ENCODE measurements at regions not wholly inside any gene's neighbourhood (a gene's known extent, or its start where the extent isn't known, plus 50 kb on each side); places are given as distances from the start of the nearest gene placed in this dataset.

DNA sequence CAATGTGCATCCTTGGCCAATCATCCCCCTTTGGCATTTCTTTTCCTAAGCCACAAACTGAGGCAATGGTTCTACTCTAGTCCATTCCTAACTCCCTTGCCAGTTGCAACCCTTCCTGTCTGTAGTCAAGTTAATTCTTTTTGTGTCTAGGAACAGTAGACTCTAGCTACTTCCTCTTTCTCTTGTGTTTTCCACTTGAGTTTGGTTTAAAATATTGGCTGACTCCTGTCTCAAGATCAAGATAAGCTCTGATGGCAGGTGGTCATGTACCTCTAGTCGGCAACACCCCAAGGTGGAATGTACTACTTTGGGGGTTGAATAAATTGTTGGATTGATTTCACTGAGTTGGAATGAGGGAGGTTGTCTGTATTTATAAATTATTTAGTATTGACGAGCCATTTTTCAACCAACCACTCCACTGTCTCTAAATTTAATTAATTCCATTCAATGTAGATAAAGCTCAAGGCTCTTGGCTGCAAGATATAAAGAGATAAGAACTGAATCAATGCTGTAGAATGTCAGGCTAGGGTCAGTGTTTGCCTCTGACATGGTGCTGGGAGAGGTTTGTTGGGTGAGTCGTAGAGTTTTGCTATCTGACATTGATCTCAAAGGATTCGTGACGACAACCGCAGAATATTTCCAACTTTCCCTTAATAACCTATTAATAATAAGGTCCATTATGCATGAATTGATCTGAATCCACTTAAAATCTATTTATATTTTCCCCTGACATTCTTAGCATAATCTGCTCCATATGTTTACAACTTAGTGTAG is 188.7 kb upstream of the APCDD1 start:
- Histone ChIP-seq H2AFZ (ENCODE audit: low read length) (no peak overlapping the region), H3K27ac (ENCODE audit: low read length) (no peak overlapping the region), H3K9ac (ENCODE audit: low read length) (no peak overlapping the region), H3K79me2 (ENCODE audit: low read length) (no peaks in the 10 kb centered on the region), H4K20me1 (ENCODE audit: insufficient read depth, low read length) (no peaks in the 10 kb centered on the region), H3K9me2 (replicated peaks; ENCODE audit: insufficient read depth, low read length) (no peaks in the 10 kb centered on the region), H3F3A (ENCODE audit: insufficient read depth, low read length) (no peaks in the 10 kb centered on the region), H3K4me3 (ENCODE audit: low read length) (no peak overlapping the region), H3K4me1 (ENCODE audit: low read length) (no peaks in the 10 kb centered on the region), H3K27me3 (replicated peaks; ENCODE audit: insufficient read depth, low read length) (no peaks in the 10 kb centered on the region), H3K36me3 (replicated peaks; ENCODE audit: insufficient read depth, low read length) (no peaks in the 10 kb centered on the region), H3K9me3 (replicated peaks; ENCODE audit: insufficient read depth, low read length) (no peaks in the 10 kb centered on the region), H3K4me2 (ENCODE audit: low read depth, low read length) (no peak overlapping the region)
- TF ChIP-seq EZH2 (optimal IDR thresholded peaks at IDR 0.05; ENCODE audit: low read depth, low read length) (no peak), EZH2phosphoT487 (IDR thresholded peaks at IDR 0.05; ENCODE audit: low read length) (no peak)
- TF ChIP-seq, protein P1, sequence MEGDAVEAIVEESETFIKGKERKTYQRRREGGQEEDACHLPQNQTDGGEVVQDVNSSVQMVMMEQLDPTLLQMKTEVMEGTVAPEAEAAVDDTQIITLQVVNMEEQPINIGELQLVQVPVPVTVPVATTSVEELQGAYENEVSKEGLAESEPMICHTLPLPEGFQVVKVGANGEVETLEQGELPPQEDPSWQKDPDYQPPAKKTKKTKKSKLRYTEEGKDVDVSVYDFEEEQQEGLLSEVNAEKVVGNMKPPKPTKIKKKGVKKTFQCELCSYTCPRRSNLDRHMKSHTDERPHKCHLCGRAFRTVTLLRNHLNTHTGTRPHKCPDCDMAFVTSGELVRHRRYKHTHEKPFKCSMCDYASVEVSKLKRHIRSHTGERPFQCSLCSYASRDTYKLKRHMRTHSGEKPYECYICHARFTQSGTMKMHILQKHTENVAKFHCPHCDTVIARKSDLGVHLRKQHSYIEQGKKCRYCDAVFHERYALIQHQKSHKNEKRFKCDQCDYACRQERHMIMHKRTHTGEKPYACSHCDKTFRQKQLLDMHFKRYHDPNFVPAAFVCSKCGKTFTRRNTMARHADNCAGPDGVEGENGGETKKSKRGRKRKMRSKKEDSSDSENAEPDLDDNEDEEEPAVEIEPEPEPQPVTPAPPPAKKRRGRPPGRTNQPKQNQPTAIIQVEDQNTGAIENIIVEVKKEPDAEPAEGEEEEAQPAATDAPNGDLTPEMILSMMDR (IDR thresholded peaks at IDR 0.05; ENCODE audit: low read length), result no peak
- DNase-seq, result no peak

DNA sequence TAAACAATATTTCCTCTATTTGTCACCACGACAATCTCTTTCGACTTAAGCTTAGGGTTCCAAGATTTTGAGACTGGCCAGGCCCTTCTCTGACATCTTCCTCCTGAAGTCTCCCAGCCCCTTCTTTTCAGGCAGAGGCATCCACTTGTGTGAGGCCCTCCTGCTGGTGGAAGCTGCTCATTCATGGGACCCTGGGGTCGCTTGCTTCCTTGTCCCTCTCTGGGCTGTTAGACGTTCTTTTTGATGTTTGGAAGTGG is 188.2 kb upstream of the APCDD1 start:
- Histone ChIP-seq H3K4me2 (ENCODE audit: low read depth, low read length) (no peak overlapping the region), H3K79me2 (ENCODE audit: low read length) (no peaks in the 10 kb centered on the region), H2AFZ (ENCODE audit: low read length) (no peak overlapping the region), H3K9ac (ENCODE audit: low read length) (no peak overlapping the region), H3K4me3 (ENCODE audit: low read length) (no peak overlapping the region), H3F3A (ENCODE audit: insufficient read depth, low read length) (no peaks in the 10 kb centered on the region), H3K27ac (ENCODE audit: low read length) (no peak overlapping the region), H3K36me3 (replicated peaks; ENCODE audit: insufficient read depth, low read length) (no peaks in the 10 kb centered on the region), H3K9me3 (replicated peaks; ENCODE audit: insufficient read depth, low read length) (no peaks in the 10 kb centered on the region), H3K4me1 (ENCODE audit: low read length) (no peaks in the 10 kb centered on the region), H3K9me2 (replicated peaks; ENCODE audit: insufficient read depth, low read length) (no peaks in the 10 kb centered on the region), H4K20me1 (ENCODE audit: insufficient read depth, low read length) (no peaks in the 10 kb centered on the region), H3K27me3 (replicated peaks; ENCODE audit: insufficient read depth, low read length) (no peaks in the 10 kb centered on the region)
- TF ChIP-seq, protein P1 (IDR thresholded peaks at IDR 0.05; ENCODE audit: low read length), result no peak
- TF ChIP-seq EZH2phosphoT487 (IDR thresholded peaks at IDR 0.05; ENCODE audit: low read length), result no peak
- TF ChIP-seq EZH2 (optimal IDR thresholded peaks at IDR 0.05; ENCODE audit: low read depth, low read length), result no peak
- DNase-seq, result no peak

DNA sequence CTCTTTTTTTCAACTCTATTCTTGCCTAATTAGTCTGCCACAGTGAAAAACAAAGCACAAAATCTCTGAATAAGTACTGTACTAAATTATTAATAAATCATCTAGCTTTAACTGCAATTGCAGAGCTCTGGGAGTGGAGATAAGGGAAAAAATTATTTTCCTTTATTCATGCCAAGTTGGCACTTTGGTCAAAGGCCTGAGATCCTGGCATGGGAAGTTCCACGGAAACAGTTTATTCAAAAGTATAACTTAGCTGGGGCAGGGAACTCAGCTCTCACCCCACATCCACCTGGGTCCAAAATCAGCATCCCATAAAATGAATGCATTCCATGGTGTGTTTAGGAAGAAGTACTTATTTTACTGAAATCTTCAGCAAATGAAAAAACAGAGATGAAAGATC is 185.2 kb upstream of the APCDD1 start:
- no peaks in the 10 kb centered on the region for H3K36me3 ChIP-seq (replicated peaks; ENCODE audit: insufficient read depth, low read length)
- H3K9ac ChIP-seq (ENCODE audit: low read length), result no peak overlapping the region
- H4K20me1 ChIP-seq (ENCODE audit: insufficient read depth, low read length), result no peaks in the 10 kb centered on the region
- H3K9me3 ChIP-seq (replicated peaks; ENCODE audit: insufficient read depth, low read length), result no peaks in the 10 kb centered on the region
- no peak overlapping the region for H3K4me2 ChIP-seq (ENCODE audit: low read depth, low read length)
- no peaks in the 10 kb centered on the region for H3K27me3 ChIP-seq (replicated peaks; ENCODE audit: insufficient read depth, low read length)
- H2AFZ ChIP-seq (ENCODE audit: low read length), result no peak overlapping the region
- H3K4me3 ChIP-seq (ENCODE audit: low read length), result no peak overlapping the region
- no peaks in the 10 kb centered on the region for H3K79me2 ChIP-seq (ENCODE audit: low read length)
- H3F3A ChIP-seq (ENCODE audit: insufficient read depth, low read length), result no peaks in the 10 kb centered on the region
- H3K9me2 ChIP-seq (replicated peaks; ENCODE audit: insufficient read depth, low read length), result no peaks in the 10 kb centered on the region
- no peak for DNase-seq
- no peak overlapping the region for H3K27ac ChIP-seq (ENCODE audit: low read length)
- TF ChIP-seq, protein P1 (IDR thresholded peaks at IDR 0.05; ENCODE audit: low read length), result no peak
- TF ChIP-seq EZH2phosphoT487 (IDR thresholded peaks at IDR 0.05; ENCODE audit: low read length) (no peak), EZH2 (optimal IDR thresholded peaks at IDR 0.05; ENCODE audit: low read depth, low read length) (no peak)
- H3K4me1 ChIP-seq (ENCODE audit: low read length), result no peaks in the 10 kb centered on the region

All from MM.1S (cell line).